Breast epithelium (tissue), 4 donors: ENCODE measurements at regions not wholly inside any gene's neighbourhood (a gene's known extent, or its start where the extent isn't known, plus 50 kb on each side); places are given as distances from the start of the nearest gene placed in this dataset.

Experiments used
- DNase-seq, 2 donors: peaks; one replicate each; pipeline ENCODE4 v3.0.0-alpha.2; 2019; ENCODE audit warnings: low spot score in 2 of 2
- H3K27ac ChIP-seq, 2 donors: fragments of 200-600 bp; sonication (generic) in 1 of 2; one replicate each; pipeline ENCODE4 v1.5.1; 2016 to 2019; ENCODE audit warnings: mild to moderate bottlenecking in 1 of 2
- H3K27me3 ChIP-seq, 2 donors: fragments of 200-600 bp; sonication (generic) in 1 of 2; one replicate each; pipeline versions ENCODE4 v1.5.1 to v1.6.0; 2017 to 2019; ENCODE audit warnings: control low read depth in 1 of 2, mild to moderate bottlenecking in 1 of 2
- H3K36me3 ChIP-seq: fragments of 200-600 bp; one replicate; pipeline ENCODE4 v1.5.1; 2019
- H3K4me1 ChIP-seq, 2 donors: fragments of 200-600 bp; sonication (generic); one replicate each; pipeline ENCODE4 v1.5.1; 2016 to 2019; ENCODE audit warnings: control low read depth in 1 of 2
- H3K4me3 ChIP-seq, 3 donors: fragments of 200-600 bp; sonication (generic); 1 replicate in 2 of 3; 2 replicates in 1 of 3; pipeline ENCODE4 v1.5.1; 2016 to 2019; ENCODE audit warnings: mild to moderate bottlenecking in 3 of 3, moderate library complexity in 2 of 3
- H3K9me3 ChIP-seq, 2 donors: fragments of 200-600 bp; sonication (generic) in 1 of 2; one replicate each; pipeline ENCODE4 v1.5.1; 2016 to 2019; ENCODE audit warnings: control low read depth in 1 of 2
- POLR2A ChIP-seq: fragments of 450-650 bp; IDR thresholded peaks from one replicate; pipeline ENCODE4 v1.6.1; 2016; ENCODE audit warnings: antibody characterized with exemption, mild to moderate bottlenecking, moderate library complexity
- POLR2AphosphoS5 ChIP-seq, 3 donors: sonication (generic); formaldehyde crosslinking; IDR thresholded peaks; one replicate each; pipeline ENCODE4 v1.6.1; 2017; ENCODE audit warnings: antibody characterized with exemption in 3 of 3
- intact Hi-C: fragments of 100-400 bp; cut with DNase I; formaldehyde crosslinking; loops from one replicate; pipeline ENCODE4 v1.15.1; 2023; ENCODE audit warnings: low total_unique reads
- TF ChIP-seq, protein P1 (sequence below), 3 donors: fragments of 450-650 bp; IDR thresholded peaks; one replicate each; pipeline ENCODE4 v1.5.1; 2016 to 2017; ENCODE audit warnings: antibody characterized with exemption in 3 of 3, mild to moderate bottlenecking in 3 of 3, moderate library complexity in 3 of 3

DNA sequence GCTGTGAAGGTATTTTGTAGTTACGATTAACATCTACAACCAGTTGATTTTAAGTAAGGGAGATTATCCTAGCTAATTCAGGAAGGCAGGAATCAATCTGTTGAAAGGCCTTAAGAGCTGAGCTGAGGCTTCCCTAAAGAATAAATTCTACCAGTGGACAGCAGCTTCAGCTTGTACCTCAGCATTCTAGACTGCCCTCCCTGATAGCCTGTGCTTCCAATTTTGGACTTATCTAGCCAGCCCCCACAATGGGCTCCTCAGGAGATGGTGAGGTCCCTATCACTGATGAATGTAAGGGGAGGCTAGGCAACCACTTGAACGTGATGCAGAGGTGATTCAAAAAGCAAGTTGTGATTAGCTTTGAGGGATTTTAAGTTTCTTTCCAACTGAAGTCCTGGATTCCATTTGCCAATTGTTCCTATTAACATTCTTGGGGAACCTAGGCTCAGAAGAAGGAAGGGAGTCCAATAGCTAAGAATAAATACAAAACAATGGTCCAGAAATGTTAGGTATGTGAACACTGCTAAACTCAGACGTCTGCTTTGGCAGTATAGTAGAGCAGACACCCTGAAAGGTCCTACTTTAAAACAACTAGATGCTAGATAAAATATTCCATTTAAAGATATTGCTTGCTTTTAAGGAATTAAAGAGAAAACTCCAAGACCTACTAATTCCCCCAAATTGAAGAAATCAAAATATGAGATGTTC is 404.3 kb upstream of the TENM4 start:
- no peaks in the 10 kb centered on the region for H3K4me1 ChIP-seq
- intact Hi-C loops, result no loop called here
- H3K27ac ChIP-seq, result no peak overlapping the region
- no peak for TF ChIP-seq POLR2A
- TF ChIP-seq, protein P1, sequence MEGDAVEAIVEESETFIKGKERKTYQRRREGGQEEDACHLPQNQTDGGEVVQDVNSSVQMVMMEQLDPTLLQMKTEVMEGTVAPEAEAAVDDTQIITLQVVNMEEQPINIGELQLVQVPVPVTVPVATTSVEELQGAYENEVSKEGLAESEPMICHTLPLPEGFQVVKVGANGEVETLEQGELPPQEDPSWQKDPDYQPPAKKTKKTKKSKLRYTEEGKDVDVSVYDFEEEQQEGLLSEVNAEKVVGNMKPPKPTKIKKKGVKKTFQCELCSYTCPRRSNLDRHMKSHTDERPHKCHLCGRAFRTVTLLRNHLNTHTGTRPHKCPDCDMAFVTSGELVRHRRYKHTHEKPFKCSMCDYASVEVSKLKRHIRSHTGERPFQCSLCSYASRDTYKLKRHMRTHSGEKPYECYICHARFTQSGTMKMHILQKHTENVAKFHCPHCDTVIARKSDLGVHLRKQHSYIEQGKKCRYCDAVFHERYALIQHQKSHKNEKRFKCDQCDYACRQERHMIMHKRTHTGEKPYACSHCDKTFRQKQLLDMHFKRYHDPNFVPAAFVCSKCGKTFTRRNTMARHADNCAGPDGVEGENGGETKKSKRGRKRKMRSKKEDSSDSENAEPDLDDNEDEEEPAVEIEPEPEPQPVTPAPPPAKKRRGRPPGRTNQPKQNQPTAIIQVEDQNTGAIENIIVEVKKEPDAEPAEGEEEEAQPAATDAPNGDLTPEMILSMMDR (IDR thresholded peaks at IDR 0.05), result no peak
- no peak for TF ChIP-seq POLR2AphosphoS5 (IDR thresholded peaks at IDR 0.05)
- no peaks in the 10 kb centered on the region for H3K9me3 ChIP-seq
- no peak overlapping the region for H3K4me3 ChIP-seq
- H3K27me3 ChIP-seq, result no peaks in the 10 kb centered on the region
- H3K36me3 ChIP-seq, result no peaks in the 10 kb centered on the region
- no peak for DNase-seq

DNA sequence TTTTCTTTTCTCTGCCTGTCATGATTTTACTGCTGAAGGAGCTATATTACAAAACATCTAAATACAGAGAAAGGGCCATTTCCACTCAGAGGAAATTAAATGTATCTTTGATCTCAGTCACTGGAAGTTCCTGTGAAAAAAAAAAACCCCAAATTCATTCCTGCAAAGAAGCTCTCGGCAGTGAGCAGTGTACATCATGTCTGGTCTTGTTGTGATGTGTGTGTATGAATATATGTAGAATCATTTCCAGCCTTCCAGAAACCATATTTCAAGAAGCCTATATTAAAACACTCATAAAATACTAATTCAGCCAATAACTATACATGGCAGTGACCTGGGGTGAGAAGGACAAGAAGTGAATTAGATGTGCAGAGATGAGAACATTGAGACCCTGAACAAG is 393.2 kb upstream of the TENM4 start:
- no peaks in the 10 kb centered on the region for H3K36me3 ChIP-seq
- intact Hi-C loops, result no loop called here
- no peaks in the 10 kb centered on the region for H3K9me3 ChIP-seq
- TF ChIP-seq POLR2A (no peak), POLR2AphosphoS5 (IDR thresholded peaks at IDR 0.05) (no peak)
- TF ChIP-seq, protein P1 (IDR thresholded peaks at IDR 0.05), result no peak
- H3K27me3 ChIP-seq, result no peaks in the 10 kb centered on the region
- no peak for DNase-seq
- no peak overlapping the region for H3K27ac ChIP-seq
- no peaks in the 10 kb centered on the region for H3K4me1 ChIP-seq
- H3K4me3 ChIP-seq, result no peak overlapping the region

DNA sequence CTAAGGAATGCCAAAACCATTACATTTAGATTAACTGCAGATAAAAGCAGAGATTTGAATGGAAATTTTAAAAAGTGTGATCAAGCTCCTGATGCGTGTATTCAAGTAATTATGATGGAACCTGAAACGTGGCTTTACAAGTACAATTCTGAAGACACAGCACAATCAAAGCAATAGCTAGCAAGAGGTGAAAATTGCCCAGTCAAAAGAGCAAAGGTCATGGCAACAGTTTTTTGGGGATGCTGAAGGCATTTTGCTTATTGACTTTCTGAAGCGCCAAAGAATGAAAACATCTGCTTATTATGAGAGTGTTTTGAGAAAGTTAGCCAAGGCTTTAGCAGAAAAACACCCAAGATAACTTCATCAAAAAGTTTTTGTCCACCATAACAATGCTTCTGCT is 389.6 kb upstream of the TENM4 start:
- TF ChIP-seq, protein P1 (IDR thresholded peaks at IDR 0.05), result no peak
- TF ChIP-seq POLR2A, result no peak
- no peak for TF ChIP-seq POLR2AphosphoS5 (IDR thresholded peaks at IDR 0.05)
- DNase-seq, result no peak
- no peaks in the 10 kb centered on the region for H3K36me3 ChIP-seq
- no peaks in the 10 kb centered on the region for H3K27me3 ChIP-seq
- intact Hi-C loops, result no loop called here
- H3K4me3 ChIP-seq, result no peak overlapping the region
- H3K9me3 ChIP-seq, result no peaks in the 10 kb centered on the region
- H3K27ac ChIP-seq, result no peak overlapping the region
- H3K4me1 ChIP-seq, result no peaks in the 10 kb centered on the region

DNA sequence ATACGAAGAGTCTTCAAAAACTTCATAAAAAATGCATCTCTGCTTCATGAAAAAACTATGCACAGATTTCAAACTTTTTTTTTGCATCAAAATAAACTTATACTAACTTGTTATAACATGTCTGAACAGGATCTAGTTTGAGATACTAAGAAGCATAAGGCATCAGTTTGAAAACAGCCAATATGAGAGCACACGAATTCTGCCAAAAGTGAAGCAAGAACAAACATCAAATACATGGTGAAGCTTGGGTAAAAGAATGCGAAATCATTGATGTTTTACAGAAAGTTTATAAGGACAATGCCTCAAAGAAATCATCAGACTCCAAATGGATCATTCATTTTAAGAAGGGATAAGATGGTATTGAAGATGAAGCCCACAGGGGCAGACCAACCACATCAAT is 389.1 kb upstream of the TENM4 start:
- intact Hi-C loops, result no loop called here
- H3K36me3 ChIP-seq, result no peaks in the 10 kb centered on the region
- H3K27me3 ChIP-seq, result no peaks in the 10 kb centered on the region
- TF ChIP-seq, protein P1 (IDR thresholded peaks at IDR 0.05), result no peak
- TF ChIP-seq POLR2AphosphoS5 (IDR thresholded peaks at IDR 0.05), result no peak
- TF ChIP-seq POLR2A, result no peak
- DNase-seq, result no peak
- no peak overlapping the region for H3K4me3 ChIP-seq
- no peaks in the 10 kb centered on the region for H3K9me3 ChIP-seq
- H3K4me1 ChIP-seq, result no peaks in the 10 kb centered on the region
- H3K27ac ChIP-seq, result no peak overlapping the region

DNA sequence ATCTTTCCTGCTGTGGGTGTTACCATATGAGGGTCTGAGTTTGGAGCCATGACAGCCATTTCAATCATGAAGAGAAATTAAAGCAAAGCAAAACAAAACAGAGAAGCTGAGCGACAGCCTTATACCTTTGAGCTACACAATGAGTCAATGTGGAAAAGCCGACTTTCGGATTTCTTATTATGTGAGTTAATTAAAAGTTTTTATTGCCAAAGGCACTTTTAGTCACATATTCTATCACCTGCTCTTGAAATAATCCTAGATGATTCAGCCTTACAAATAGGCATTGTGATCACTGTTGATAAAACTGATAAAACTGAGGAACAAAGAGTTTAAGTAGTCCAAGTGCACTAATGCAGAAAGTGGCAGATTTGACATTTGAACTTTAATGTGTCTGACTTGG is 381.9 kb upstream of the TENM4 start:
- H3K4me1 ChIP-seq, result no peaks in the 10 kb centered on the region
- no peak overlapping the region for H3K4me3 ChIP-seq
- no peaks in the 10 kb centered on the region for H3K27me3 ChIP-seq
- H3K27ac ChIP-seq, result no peak overlapping the region
- no peak for TF ChIP-seq POLR2A
- TF ChIP-seq, protein P1 (IDR thresholded peaks at IDR 0.05), result no peak
- no peak for TF ChIP-seq POLR2AphosphoS5 (IDR thresholded peaks at IDR 0.05)
- intact Hi-C loops, result no loop called here
- no peaks in the 10 kb centered on the region for H3K36me3 ChIP-seq
- peaks cover 0 to 3% of the 10 kb centered on the region in 2 donors for H3K9me3 ChIP-seq
- DNase-seq, result no peak
